ENCODE measurements at regions not wholly inside any gene's neighbourhood (a gene's known extent, or its start where the extent isn't known, plus 50 kb on each side); places are given as distances from the start of the nearest gene placed in this dataset.

DNA sequence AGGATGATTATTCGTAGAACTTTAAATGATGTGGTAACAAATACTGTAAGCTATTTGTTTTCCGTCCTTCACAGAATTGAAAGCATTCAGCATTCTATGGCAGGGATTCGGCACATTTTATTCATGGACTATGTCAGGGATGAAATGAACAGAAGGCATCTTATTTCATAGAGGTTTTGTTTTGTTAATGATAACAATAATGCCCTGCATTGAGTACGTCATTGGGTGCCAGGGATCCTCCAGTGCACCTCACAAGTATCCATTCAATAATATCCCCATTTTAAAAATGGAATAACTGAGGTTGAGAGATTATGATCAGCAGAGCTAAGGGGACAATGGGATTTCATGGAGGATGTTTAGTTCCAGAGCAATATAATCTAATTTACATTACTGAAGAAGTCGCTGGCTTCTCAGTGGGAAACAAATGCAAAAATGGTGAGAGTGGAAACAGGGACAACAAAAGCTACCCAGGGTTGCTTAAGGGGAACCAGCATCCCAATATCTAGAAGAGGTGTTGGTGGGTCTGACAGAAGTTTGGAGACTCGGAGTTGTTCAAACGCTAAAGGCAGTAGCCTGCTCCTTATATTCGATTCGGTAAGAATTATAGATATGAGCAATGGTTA lies 985.7 kb upstream of the WWC1 start:
- no peaks in the 10 kb centered on the region for H3K36me3 ChIP-seq
- no peak for ATAC-seq
- WGBS, 2 donors: 64 to 70% methylated on average over 9 of the region's 9 CpGs
- H3K4me1 ChIP-seq: no peaks in the 10 kb centered on the region
- DNase-seq: no peak
- no peaks in the 10 kb centered on the region for H3K27me3 ChIP-seq
- H3K9me3 ChIP-seq: no peaks in the 10 kb centered on the region
- H3K27ac ChIP-seq: no peak overlapping the region
- TF ChIP-seq, protein P1, sequence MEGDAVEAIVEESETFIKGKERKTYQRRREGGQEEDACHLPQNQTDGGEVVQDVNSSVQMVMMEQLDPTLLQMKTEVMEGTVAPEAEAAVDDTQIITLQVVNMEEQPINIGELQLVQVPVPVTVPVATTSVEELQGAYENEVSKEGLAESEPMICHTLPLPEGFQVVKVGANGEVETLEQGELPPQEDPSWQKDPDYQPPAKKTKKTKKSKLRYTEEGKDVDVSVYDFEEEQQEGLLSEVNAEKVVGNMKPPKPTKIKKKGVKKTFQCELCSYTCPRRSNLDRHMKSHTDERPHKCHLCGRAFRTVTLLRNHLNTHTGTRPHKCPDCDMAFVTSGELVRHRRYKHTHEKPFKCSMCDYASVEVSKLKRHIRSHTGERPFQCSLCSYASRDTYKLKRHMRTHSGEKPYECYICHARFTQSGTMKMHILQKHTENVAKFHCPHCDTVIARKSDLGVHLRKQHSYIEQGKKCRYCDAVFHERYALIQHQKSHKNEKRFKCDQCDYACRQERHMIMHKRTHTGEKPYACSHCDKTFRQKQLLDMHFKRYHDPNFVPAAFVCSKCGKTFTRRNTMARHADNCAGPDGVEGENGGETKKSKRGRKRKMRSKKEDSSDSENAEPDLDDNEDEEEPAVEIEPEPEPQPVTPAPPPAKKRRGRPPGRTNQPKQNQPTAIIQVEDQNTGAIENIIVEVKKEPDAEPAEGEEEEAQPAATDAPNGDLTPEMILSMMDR (IDR thresholded peaks at IDR 0.05): no peak
- no peak for FAIRE-seq
- H3K4me3 ChIP-seq: no peak overlapping the region
- intact Hi-C loops (cut with DNase I): no loop called here

DNA sequence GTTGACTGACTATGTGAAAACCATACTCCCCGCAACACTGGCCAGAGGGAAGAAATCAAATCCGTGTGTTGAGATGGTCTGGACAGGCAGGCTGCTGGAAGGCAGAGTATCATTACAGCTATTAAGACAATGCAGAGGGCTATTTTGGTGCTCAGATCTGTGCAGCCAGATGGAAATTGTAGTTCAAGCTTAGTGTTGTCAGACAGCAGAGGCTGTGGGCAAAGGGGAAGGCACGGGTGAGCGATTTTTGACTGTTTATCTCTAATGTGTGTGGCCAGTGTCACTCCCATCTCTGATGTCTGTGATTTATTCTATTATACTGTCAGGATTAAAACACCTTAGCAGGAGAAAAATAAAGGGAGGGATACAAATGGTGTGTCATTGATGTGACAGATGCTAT lies 984.4 kb upstream of the WWC1 start:
- TF ChIP-seq, protein P1 (IDR thresholded peaks at IDR 0.05): no peak
- no peak for FAIRE-seq
- no peaks in the 10 kb centered on the region for H3K4me1 ChIP-seq
- no peaks in the 10 kb centered on the region for H3K36me3 ChIP-seq
- 74 to 80% methylated on average over 4 of the region's 4 CpGs for WGBS, 2 donors
- no peak overlapping the region for H3K4me3 ChIP-seq
- no peaks in the 10 kb centered on the region for H3K27me3 ChIP-seq
- no peak overlapping the region for H3K27ac ChIP-seq
- DNase-seq: no peak
- no peak for ATAC-seq
- H3K9me3 ChIP-seq: no peaks in the 10 kb centered on the region
- intact Hi-C loops (cut with DNase I): no loop called here

DNA sequence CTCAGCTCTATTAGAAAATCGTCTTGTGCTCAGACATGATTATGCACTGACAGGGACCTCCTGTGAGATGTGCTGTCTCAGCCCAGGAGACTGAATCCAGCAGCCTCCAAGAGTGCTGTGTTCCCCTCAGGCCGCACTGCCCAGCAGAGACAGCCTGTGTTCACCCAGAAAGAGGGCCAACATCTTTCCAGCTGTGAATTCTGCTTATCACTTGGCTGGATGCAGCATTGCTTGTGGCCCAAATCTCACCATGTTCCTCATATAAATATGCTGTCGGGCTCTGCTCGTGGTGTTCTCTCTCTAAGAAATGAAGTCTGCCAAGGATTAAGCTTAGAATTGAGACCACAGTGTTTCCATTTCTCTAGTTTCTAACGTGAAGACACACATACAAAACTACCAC lies 983.0 kb upstream of the WWC1 start:
- ATAC-seq: no peak
- TF ChIP-seq, protein P1 (IDR thresholded peaks at IDR 0.05): no peak
- Histone ChIP-seq H3K4me3 (no peak overlapping the region), H3K36me3 (no peaks in the 10 kb centered on the region), H3K27me3 (no peaks in the 10 kb centered on the region), H3K27ac (no peak overlapping the region), H3K9me3 (no peaks in the 10 kb centered on the region), H3K4me1 (no peaks in the 10 kb centered on the region)
- WGBS, 2 donors: 73 to 74% methylated on average over 5 of the region's 5 CpGs
- DNase-seq: no peak
- intact Hi-C loops (cut with DNase I): no loop called here
- no peak for FAIRE-seq

DNA sequence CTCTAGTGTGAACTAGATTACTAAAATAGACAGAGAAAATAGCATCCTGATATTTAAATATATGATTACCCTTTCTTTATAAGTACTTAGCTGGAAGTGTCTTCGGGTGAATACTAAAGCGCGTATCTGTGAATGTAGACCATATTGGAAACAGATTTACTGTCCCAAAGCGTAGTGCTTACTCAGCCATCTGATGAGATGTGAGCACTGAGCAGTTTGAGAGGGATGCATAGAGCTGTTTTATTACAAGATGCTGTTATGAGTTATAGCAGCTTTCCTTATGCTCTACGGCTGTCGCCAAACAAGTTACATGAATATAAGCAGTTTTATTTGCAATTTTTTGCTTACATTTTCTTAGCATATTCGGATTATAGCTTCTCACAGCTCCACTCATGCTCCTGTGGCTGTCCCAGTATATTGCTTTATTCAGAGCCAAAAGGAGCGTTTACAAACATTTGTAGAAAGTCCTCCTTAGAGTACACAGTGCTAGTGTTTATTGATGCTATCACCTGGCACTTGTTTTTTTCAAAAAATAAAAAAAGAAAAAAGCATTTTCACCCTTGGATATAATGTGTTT lies 981.4 kb upstream of the WWC1 start:
- intact Hi-C loops (cut with DNase I): no loop called here
- H3K36me3 ChIP-seq: no peaks in the 10 kb centered on the region
- H3K9me3 ChIP-seq: no peaks in the 10 kb centered on the region
- ATAC-seq: no peak
- no peak overlapping the region for H3K4me3 ChIP-seq
- no peak overlapping the region for H3K27ac ChIP-seq
- TF ChIP-seq, protein P1 (IDR thresholded peaks at IDR 0.05): no peak
- no peaks in the 10 kb centered on the region for H3K4me1 ChIP-seq
- FAIRE-seq: no peak
- H3K27me3 ChIP-seq: no peaks in the 10 kb centered on the region
- 75 to 81% methylated on average over 8 of the region's 8 CpGs for WGBS, 2 donors
- no peak for DNase-seq

DNA sequence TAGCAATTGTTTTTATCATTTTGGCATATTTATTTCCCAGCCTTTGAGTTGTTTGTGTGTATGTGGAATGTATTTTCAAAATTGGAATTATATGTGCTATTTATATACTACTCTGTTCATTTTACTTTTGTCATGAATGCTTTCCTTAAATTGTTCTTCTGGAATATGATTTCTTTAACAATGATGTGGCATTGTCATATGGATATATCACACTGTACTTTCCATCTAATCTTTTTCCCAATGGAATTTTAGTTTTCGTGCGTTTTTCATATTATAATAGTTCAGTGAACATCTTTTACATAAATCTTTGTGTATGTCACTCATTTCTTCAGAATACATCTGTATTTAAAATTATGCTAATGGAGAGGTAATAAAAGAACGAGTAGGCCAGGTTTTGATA lies 980.1 kb upstream of the WWC1 start:
- Histone ChIP-seq H3K9me3 (no peaks in the 10 kb centered on the region), H3K27me3 (no peaks in the 10 kb centered on the region), H3K4me1 (no peaks in the 10 kb centered on the region), H3K36me3 (no peaks in the 10 kb centered on the region), H3K4me3 (no peak overlapping the region), H3K27ac (no peak overlapping the region)
- no peak for ATAC-seq
- WGBS, 2 donors: 71 to 81% methylated on average over 3 of the region's 3 CpGs
- TF ChIP-seq, protein P1 (IDR thresholded peaks at IDR 0.05): no peak
- no peak for FAIRE-seq
- no peak for DNase-seq
- intact Hi-C loops (cut with DNase I): no loop called here

Measured in pancreas (tissue), 10 donors.